Stimulated activated naive CD8-positive, alpha-beta T cell treated with anti-CD3 and anti-CD28 coated beads, Interleukin-15, Interleukin-2, amounts not matched to agents 100 ng/mL and 50 ng/mL, for 24 hours (primary cell): ENCODE measurements at regions not wholly inside any gene's neighbourhood (a gene's known extent, or its start where the extent isn't known, plus 50 kb on each side); places are given as distances from the start of the nearest gene placed in this dataset.

Source experiments
- H3K27ac Mint-ChIP-seq: one replicate; pipeline ENCODE4 v1.8.0; 2021; ENCODE audit warnings: mild to moderate bottlenecking, mixed read lengths
- H3K27me3 Mint-ChIP-seq: one replicate; pipeline ENCODE4 v1.8.0; 2021; ENCODE audit warnings: mixed read lengths
- H3K36me3 Mint-ChIP-seq: one replicate; pipeline ENCODE4 v1.8.0; 2021; ENCODE audit warnings: low read depth, mixed read lengths
- H3K4me1 Mint-ChIP-seq: one replicate; pipeline ENCODE4 v1.8.0; 2021; ENCODE audit warnings: low read depth, mixed read lengths
- H3K4me3 Mint-ChIP-seq: one replicate; pipeline ENCODE4 v1.8.0; 2021; ENCODE audit warnings: mild to moderate bottlenecking, mixed read lengths
- H3K9me3 Mint-ChIP-seq: one replicate; pipeline ENCODE4 v1.8.0; 2021; ENCODE audit warnings: mixed read lengths

DNA sequence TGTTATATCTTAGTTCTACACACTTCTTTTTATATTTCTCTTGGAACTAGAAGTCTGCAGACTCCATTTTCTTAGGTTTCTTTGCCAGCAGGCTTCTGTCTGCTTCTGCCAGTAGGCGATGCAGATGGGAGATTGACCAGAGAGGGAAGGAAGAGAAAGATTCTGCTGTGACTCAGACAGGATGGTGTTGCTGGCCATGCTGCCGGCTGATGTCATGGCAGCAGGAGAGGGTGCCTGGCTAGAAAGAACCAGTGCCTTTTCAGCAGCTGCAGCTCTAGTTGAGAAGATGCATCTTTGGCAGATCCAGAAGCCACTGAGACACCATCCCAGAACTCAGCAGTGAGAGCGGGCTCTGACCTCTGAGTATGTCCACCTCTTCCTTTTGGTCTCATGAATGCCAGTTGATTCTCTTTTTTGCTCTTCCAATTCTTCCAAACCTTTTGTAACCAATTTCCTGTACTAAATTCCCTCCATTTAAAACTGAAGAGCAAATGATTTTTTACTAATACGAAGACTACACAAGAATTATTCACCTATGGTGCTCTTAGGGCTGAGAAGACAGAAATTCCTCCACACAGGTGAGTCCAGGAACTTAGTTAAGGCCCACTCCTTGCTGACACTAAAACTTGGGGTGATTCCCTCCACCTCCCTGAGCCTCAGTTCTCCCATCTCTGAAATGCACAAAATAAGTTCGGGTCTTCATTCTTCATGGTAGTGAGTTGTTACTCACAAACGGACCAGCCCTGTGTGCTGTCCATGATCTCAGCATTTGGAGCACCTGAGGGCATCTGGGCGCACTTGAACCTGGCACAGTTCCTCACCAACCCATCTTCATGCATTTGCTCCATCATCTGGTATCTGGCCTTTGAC is 200.7 kb downstream of the MYCN start:
- H3K27me3 Mint-ChIP-seq = peaks cover 5% of the 10 kb centered on the region
- H3K36me3 Mint-ChIP-seq = no peaks in the 10 kb centered on the region

DNA sequence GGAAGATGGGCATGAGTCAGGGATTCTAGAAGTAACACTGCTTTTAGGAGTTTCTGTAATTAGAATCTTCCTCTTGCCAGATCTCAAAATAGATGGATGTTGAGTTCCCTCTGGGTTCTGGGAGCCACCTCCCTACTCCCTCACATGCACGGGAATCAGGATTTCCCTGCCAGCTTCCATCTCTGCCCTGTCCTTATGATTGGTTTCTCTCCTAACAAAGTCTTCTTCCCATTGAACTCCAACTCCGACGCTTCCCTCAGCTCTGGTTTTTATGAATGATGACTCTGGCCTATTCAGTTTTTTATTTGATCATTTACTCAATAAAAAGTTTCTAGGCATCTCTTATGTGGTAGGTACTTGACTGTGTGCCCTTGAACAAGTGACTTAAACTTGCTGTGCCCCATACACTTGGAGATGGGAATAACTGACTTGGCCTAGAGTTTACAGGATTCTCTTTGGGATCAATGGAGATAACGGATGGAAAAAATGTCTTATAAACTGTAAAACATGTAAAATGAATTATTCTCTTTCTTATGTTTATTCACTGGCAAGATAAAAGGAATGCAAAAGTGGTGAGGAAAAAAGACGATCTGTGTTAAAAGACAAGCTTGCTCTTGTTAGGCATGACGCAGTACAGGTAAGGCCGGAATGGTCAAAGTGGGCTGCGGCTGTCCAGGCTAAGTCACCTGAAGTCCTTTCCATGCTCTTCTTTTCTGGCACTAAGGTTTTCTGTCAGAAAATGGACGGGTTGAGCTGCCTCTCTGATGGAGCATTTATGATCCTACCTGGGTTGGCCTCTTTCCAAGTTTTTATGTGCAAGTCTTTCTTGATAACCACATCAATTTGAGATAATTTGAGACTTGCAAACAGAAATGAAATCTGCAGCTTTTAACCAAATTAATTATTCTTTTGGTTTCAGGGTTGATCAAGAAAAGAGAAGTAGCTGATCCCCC is 199.6 kb downstream of the MYCN start:
- no peaks in the 10 kb centered on the region for H3K9me3 Mint-ChIP-seq
- H3K27me3 Mint-ChIP-seq = peaks cover 5% of the 10 kb centered on the region
- H3K27ac Mint-ChIP-seq = no peak overlapping the region
- no peaks in the 10 kb centered on the region for H3K4me1 Mint-ChIP-seq
- H3K4me3 Mint-ChIP-seq = no peak overlapping the region
- no peaks in the 10 kb centered on the region for H3K36me3 Mint-ChIP-seq

More for the DNA sequence above, 200.7 kb downstream of the MYCN start:
- no peak overlapping the region for H3K27ac Mint-ChIP-seq
- H3K4me3 Mint-ChIP-seq = no peak overlapping the region
- no peaks in the 10 kb centered on the region for H3K9me3 Mint-ChIP-seq
- H3K4me1 Mint-ChIP-seq = no peaks in the 10 kb centered on the region

DNA sequence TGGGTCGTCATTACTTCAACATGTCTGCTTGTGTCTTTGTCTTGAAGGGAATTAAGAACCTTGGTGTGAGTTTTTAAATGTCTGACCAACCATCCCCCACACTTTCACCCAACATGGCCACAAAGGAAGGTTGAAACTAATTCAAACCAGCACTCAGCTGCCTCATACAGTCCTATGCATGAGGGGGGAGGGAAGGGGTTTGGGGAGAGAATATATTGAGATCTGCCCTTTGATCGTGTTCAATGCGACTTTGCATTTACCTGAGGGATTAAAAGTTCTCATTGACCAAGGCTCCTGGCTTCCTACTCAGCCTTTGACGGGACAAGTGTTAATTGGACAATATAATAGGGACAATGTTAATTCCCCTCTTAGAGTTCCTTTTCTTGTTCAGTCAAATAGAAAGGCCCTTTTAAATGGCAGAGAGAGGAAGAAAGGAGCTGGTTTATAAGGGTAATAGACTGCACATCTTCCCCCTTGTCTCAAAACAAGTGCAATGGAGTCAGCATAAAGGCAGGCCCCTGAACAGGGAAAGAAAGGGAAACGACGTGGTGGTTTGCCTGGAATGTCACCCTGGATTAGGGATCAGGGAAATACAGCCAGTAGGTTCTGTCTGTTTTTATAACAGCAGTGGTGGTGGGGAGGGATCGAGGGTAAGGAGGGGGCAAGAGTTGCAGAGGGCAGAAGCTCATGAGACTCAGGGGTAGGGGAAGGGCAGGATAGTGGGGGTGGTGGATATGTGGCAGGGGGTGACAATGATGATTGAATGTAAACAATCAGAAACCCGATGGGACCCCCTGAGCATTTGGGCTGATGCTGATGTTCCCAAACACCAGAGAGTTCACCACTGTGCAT is 198.7 kb downstream of the MYCN start:
- Mint-ChIP-seq H3K4me1 (no peaks in the 10 kb centered on the region), H3K4me3 (no peak overlapping the region), H3K36me3 (no peaks in the 10 kb centered on the region), H3K27ac (no peak overlapping the region), H3K27me3 (peaks cover 5% of the 10 kb centered on the region), H3K9me3 (no peaks in the 10 kb centered on the region)

- Mint-ChIP-seq H3K9me3 (no peaks in the 10 kb centered on the region), H3K27ac (no peak overlapping the region), H3K36me3 (no peaks in the 10 kb centered on the region), H3K4me3 (no peak overlapping the region), H3K4me1 (no peaks in the 10 kb centered on the region), H3K27me3 (peaks cover 5% of the 10 kb centered on the region)
Measured at GRCh38 chr2:16137080-16137755, 196.9 kb downstream of the MYCN start.

DNA sequence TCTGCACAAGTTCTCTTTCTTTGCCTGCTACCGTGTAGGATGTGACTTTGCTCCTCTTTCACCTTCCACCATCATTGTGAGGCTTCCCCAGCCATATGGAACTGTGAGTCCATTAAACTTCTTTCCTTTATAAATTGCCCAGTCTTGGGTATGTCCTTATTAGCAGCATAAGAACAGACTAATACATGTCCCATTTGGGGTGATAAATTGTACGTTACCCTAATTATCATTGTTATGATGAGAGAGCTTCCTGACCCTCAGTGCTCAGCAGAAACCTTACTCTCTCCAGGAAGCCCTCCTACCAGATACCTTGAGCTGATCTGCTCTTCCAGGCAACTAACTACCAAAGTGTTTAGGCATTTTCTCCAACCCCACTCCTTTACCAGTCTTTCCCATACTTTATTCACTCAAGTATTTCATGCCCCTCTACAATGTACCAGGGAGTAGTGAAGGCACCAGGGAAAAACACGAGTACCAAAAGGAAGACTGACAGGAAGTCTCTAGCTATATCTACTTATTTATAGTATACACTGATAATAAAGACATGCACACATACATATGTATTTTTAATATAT is 196.2 kb downstream of the MYCN start:
- no peaks in the 10 kb centered on the region for H3K9me3 Mint-ChIP-seq
- no peak overlapping the region for H3K27ac Mint-ChIP-seq
- no peaks in the 10 kb centered on the region for H3K4me1 Mint-ChIP-seq
- H3K36me3 Mint-ChIP-seq = no peaks in the 10 kb centered on the region
- no peak overlapping the region for H3K4me3 Mint-ChIP-seq
- peaks cover 5% of the 10 kb centered on the region for H3K27me3 Mint-ChIP-seq

DNA sequence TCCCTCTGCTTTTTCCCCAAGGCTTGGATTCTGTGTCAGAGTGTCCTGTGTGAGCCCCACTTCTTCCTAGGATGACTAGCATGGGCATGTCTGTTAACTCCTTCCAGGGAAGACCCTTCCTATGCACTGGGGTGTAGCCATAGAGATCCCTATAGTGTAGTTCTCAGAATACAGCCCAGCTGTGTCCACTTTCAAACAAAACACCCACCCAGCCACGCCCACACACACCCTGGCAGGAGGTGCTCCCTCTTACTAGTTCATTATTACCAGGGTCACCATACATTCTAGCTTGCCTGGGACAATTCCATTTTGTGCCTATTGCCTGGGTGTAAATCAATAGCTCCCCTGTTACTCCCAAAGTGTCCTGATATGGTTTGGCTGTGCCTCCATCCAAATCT is 195.6 kb downstream of the MYCN start:
- Mint-ChIP-seq H3K27me3 (no peaks in the 10 kb centered on the region), H3K4me3 (no peak overlapping the region), H3K36me3 (no peaks in the 10 kb centered on the region), H3K9me3 (no peaks in the 10 kb centered on the region), H3K27ac (no peak overlapping the region), H3K4me1 (no peaks in the 10 kb centered on the region)

- H3K9me3 Mint-ChIP-seq = no peaks in the 10 kb centered on the region
- no peak overlapping the region for H3K27ac Mint-ChIP-seq
- H3K4me3 Mint-ChIP-seq = no peak overlapping the region
- no peaks in the 10 kb centered on the region for H3K36me3 Mint-ChIP-seq
- no peaks in the 10 kb centered on the region for H3K27me3 Mint-ChIP-seq
- H3K4me1 Mint-ChIP-seq = no peaks in the 10 kb centered on the region
Measured at GRCh38 chr2:16135196-16135912, 195.0 kb downstream of the MYCN start.

DNA sequence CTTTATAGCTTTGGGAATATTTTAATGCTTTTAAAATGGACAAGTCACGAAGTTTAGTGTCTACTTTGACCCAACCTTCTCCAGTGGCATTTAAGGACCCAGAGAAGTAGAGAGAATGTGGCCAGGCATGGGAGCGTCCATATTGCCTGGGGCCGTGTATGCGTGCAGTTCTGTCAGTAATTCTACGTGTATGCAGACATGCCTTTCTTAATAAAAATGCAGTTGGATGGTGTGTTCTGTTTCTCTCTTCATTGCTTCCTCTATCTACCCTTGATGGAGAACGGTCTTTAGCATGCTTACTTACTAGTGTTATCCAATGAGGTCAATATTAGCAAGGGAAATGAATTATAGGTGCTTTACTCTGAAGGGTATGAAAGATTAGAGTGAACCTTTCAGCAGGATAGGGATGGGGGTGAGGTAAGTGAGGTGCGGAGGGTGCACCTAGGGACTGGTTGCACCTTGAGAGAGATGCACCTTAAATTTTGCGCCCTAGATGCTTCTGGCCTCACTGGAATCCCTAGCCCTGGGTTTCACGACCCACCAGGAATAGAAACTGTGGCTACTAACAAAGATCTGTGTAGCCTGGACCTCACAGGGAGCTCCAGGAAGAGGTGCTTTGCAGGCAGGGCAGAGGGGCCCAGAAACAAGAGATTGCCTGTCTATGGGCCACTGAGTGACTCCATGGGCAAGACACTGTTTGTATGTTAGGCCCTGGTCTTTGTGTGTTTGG is 194.3 kb downstream of the MYCN start:
- Mint-ChIP-seq H3K4me3 (no peak overlapping the region), H3K9me3 (no peaks in the 10 kb centered on the region), H3K27me3 (no peaks in the 10 kb centered on the region), H3K4me1 (no peaks in the 10 kb centered on the region), H3K36me3 (no peaks in the 10 kb centered on the region), H3K27ac (no peak overlapping the region)

- Mint-ChIP-seq H3K27ac (no peak overlapping the region), H3K4me1 (no peaks in the 10 kb centered on the region), H3K9me3 (no peaks in the 10 kb centered on the region), H3K4me3 (no peak overlapping the region), H3K27me3 (no peaks in the 10 kb centered on the region), H3K36me3 (no peaks in the 10 kb centered on the region)
Measured at GRCh38 chr2:16130906-16131400, 190.6 kb downstream of the MYCN start.

DNA sequence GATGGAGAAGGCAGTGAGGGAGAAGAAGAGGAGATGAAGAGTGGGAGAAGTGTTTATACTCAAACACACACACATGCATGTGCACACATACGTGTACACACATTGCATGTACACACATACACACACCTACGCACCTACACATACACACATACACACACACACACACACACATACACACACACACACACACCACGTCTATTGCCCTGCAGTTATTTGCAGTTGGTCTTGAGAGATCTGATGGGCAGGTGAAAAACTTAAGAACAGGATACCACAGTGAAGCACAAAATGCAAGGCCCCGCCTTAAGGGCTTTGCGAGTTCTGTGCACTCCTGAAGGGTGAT is 190.2 kb downstream of the MYCN start:
- Mint-ChIP-seq H3K36me3 (no peaks in the 10 kb centered on the region), H3K27me3 (no peaks in the 10 kb centered on the region), H3K27ac (no peak overlapping the region), H3K4me1 (no peaks in the 10 kb centered on the region), H3K4me3 (no peak overlapping the region), H3K9me3 (no peaks in the 10 kb centered on the region)

GRCh38 chr2:16129716-16130540 is 189.6 kb downstream of the MYCN start:
- no peaks in the 10 kb centered on the region for H3K27me3 Mint-ChIP-seq
- H3K36me3 Mint-ChIP-seq = no peaks in the 10 kb centered on the region
- no peaks in the 10 kb centered on the region for H3K9me3 Mint-ChIP-seq
- H3K4me3 Mint-ChIP-seq = no peak overlapping the region
- H3K4me1 Mint-ChIP-seq = no peaks in the 10 kb centered on the region
- H3K27ac Mint-ChIP-seq = no peak overlapping the region
